ENCODE measurements at regions not wholly inside any gene's neighbourhood (a gene's known extent, or its start where the extent isn't known, plus 50 kb on each side); places are given as distances from the start of the nearest gene placed in this dataset.

- no peak for DNase-seq
Observed at GRCh38 chr5:174664180-174664850, 60.1 kb upstream of the MSX2 start.

GRCh38 chr5:174665347-174665746 lies 59.0 kb upstream of the MSX2 start:
- DNase-seq = no peak

- no peak for DNase-seq
Observed at GRCh38 chr5:174667526-174667925, 56.9 kb upstream of the MSX2 start.

- no peak for DNase-seq
Observed at GRCh38 chr5:174668349-174668748, 56.0 kb upstream of the MSX2 start.
